Tibial artery (tissue), 4 donors: ENCODE measurements at regions not wholly inside any gene's neighbourhood (a gene's known extent, or its start where the extent isn't known, plus 50 kb on each side); places are given as distances from the start of the nearest gene placed in this dataset.
"Not testable (repeated sequence)": the region's sequence is repeated elsewhere in the genome, so short reads cannot be mapped to it uniquely, and the experiment has no call there.

ENCODE experiments used
- DNase-seq, 2 donors: peaks; one replicate each; pipeline ENCODE4 v3.0.0-alpha.2; 2019
- H3K27ac ChIP-seq, 2 donors: fragments of 200-600 bp; sonication (generic) in 1 of 2; 1 replicate in 1 of 2; 2 replicates in 1 of 2; pipeline ENCODE4 v1.5.1; 2018 to 2019; ENCODE audit warnings: mild to moderate bottlenecking in 1 of 2
- H3K27me3 ChIP-seq, 2 donors: fragments of 200-600 bp; sonication (generic) in 1 of 2; one replicate each; pipeline versions ENCODE4 v1.5.1 to v1.6.0; 2016 to 2019
- H3K36me3 ChIP-seq, 3 donors: fragments of 200-600 bp; sonication (generic) in 2 of 3; one replicate each; pipeline ENCODE4 v1.5.1; 2016 to 2019; ENCODE audit warnings: mild to moderate bottlenecking in 2 of 3
- H3K4me1 ChIP-seq, 4 donors: fragments of 200-600 bp; sonication (generic) in 2 of 4; 1 replicate in 3 of 4; 2 replicates in 1 of 4; pipeline ENCODE4 v1.5.1; 2016 to 2019
- H3K4me3 ChIP-seq, 2 donors: fragments of 200-600 bp; sonication (generic) in 1 of 2; 1 replicate in 1 of 2; 2 replicates in 1 of 2; pipeline ENCODE4 v1.5.1; 2018 to 2019; ENCODE audit warnings: mild to moderate bottlenecking in 2 of 2
- H3K9me3 ChIP-seq, 3 donors: fragments of 200-600 bp; sonication (generic) in 1 of 3; one replicate each; pipeline ENCODE4 v1.5.1; 2016 to 2019
- CTCF ChIP-seq, 2 experiments: fragments of 200-600 bp in 1 of 2; fragments of 450-650 bp in 1 of 2; IDR thresholded peaks; one replicate each; pipeline ENCODE4 v1.5.1; 2017 to 2019; ENCODE audit warnings: antibody characterized with exemption in 2 of 2, mild to moderate bottlenecking in 1 of 2, moderate library complexity in 1 of 2
- intact Hi-C: fragments of 100-400 bp; cut with DNase I; formaldehyde crosslinking; loops from one replicate; pipeline ENCODE4 v1.15.0; 2023; ENCODE audit warnings: low total_unique reads

GRCh38 chr4:138445098-138445497 is 202.9 kb upstream of the SLC7A11 start:
- no peak for TF ChIP-seq CTCF (IDR thresholded peaks at IDR 0.05)
- no peak for DNase-seq
- Histone ChIP-seq H3K9me3 (no peaks in the 10 kb centered on the region), H3K36me3 (no peaks in the 10 kb centered on the region), H3K4me3 (no peak overlapping the region), H3K27ac (no peak overlapping the region), H3K4me1 (no peaks in the 10 kb centered on the region), H3K27me3 (no peaks in the 10 kb centered on the region)
- intact Hi-C loops, result no loop called here

- Histone ChIP-seq H3K4me3 (no peak overlapping the region), H3K27ac (no peak overlapping the region), H3K27me3 (no peaks in the 10 kb centered on the region), H3K4me1 (peaks cover 0 to 4% (median under 1%) of the 10 kb centered on the region in 4 donors), H3K36me3 (no peaks in the 10 kb centered on the region), H3K9me3 (no peaks in the 10 kb centered on the region)
- TF ChIP-seq CTCF (IDR thresholded peaks at IDR 0.05), result no peak
- DNase-seq, result no peak
- intact Hi-C loops, result no loop called here
Measured at GRCh38 chr4:138444260-138444659, 202.1 kb upstream of the SLC7A11 start.

- H3K4me3 ChIP-seq, result no peak overlapping the region
- no peaks in the 10 kb centered on the region for H3K36me3 ChIP-seq
- TF ChIP-seq CTCF (IDR thresholded peaks at IDR 0.05), result no peak
- H3K27me3 ChIP-seq, result no peaks in the 10 kb centered on the region
- H3K9me3 ChIP-seq, result peaks cover 0 to 8% (median 0%) of the 10 kb centered on the region in 3 donors
- H3K4me1 ChIP-seq, result peaks cover 0 to 7% (median 2%) of the 10 kb centered on the region in 4 donors
- no peak for DNase-seq
- H3K27ac ChIP-seq, result no peak overlapping the region
- intact Hi-C loops, result no loop called here
Measured at GRCh38 chr4:138439143-138439581, 197.0 kb upstream of the SLC7A11 start.

GRCh38 chr4:138438608-138439007 is 196.5 kb upstream of the SLC7A11 start:
- no peak for TF ChIP-seq CTCF (IDR thresholded peaks at IDR 0.05)
- intact Hi-C loops, result no loop called here
- peaks cover 0 to 7% (median 2%) of the 10 kb centered on the region in 4 donors for H3K4me1 ChIP-seq
- H3K27me3 ChIP-seq, result no peaks in the 10 kb centered on the region
- H3K27ac ChIP-seq, result no peak overlapping the region
- H3K36me3 ChIP-seq, result no peaks in the 10 kb centered on the region
- peaks cover 0 to 8% (median 0%) of the 10 kb centered on the region in 3 donors for H3K9me3 ChIP-seq
- DNase-seq, result no peak
- H3K4me3 ChIP-seq, result no peak overlapping the region

GRCh38 chr4:138437263-138437851 is 195.2 kb upstream of the SLC7A11 start:
- no peak for TF ChIP-seq CTCF (IDR thresholded peaks at IDR 0.05)
- H3K27ac ChIP-seq, result no peak overlapping the region

GRCh38 chr4:138435733-138436132 is 193.6 kb upstream of the SLC7A11 start:
- intact Hi-C loops, H3K9me3 ChIP-seq, DNase-seq: not testable (repeated sequence)

More at GRCh38 chr4:138437263-138437851, 195.2 kb upstream of the SLC7A11 start:
- Histone ChIP-seq H3K27me3 (no peaks in the 10 kb centered on the region), H3K9me3 (peaks cover 0 to 8% (median 0%) of the 10 kb centered on the region in 3 donors), H3K36me3 (no peaks in the 10 kb centered on the region), H3K4me1 (peaks cover 0 to 7% (median 2%) of the 10 kb centered on the region in 4 donors), H3K4me3 (no peak overlapping the region)
- intact Hi-C loops, result no loop called here
- no peak for DNase-seq

GRCh38 chr4:138435046-138435445 is 192.9 kb upstream of the SLC7A11 start:
- H3K27ac ChIP-seq, H3K4me3 ChIP-seq, H3K36me3 ChIP-seq, intact Hi-C loops, H3K4me1 ChIP-seq, H3K27me3 ChIP-seq, H3K9me3 ChIP-seq, DNase-seq: not testable (repeated sequence)

More at GRCh38 chr4:138435733-138436132, 193.6 kb upstream of the SLC7A11 start:
- H3K36me3 ChIP-seq, H3K27ac ChIP-seq, H3K4me3 ChIP-seq, H3K27me3 ChIP-seq, H3K4me1 ChIP-seq: not testable (repeated sequence)
